AG04450 (cell line): ENCODE measurements at regions not wholly inside any gene's neighbourhood (a gene's known extent, or its start where the extent isn't known, plus 50 kb on each side); places are given as distances from the start of the nearest gene placed in this dataset.

Experiments used
- CTCF ChIA-PET: fragments of 300-600, 350-600 bp; formaldehyde crosslinking; extraction: SDS; loops from one replicate; lab custom pipeline; 2022; ENCODE audit warnings: antibody characterized with exemption, inconsistent platforms; lab: Charles Lee
- POLR2A ChIA-PET: fragments of 350-600 bp; formaldehyde crosslinking; extraction: SDS; loops from one replicate; lab custom pipeline; 2021; ENCODE audit warnings: antibody characterized with exemption, inconsistent platforms; lab: Yijun Ruan, JAX
- DNase-seq: peaks from one replicate; pipeline ENCODE4 v3.0.0-alpha.2; 2011; ENCODE audit warnings: low read depth, low spot score
- H3K27ac ChIP-seq: one replicate; pipeline ENCODE4 v1.5.1; 2012; ENCODE audit warnings: low read depth, low read length, control low read depth
- H3K27me3 ChIP-seq: one replicate; pipeline ENCODE4 v1.6.0; 2012; ENCODE audit warnings: low read length; ENCODE audit not compliant: control insufficient read depth, insufficient read depth
- H3K4me3 ChIP-seq: 2 replicates; pipeline ENCODE4 v1.5.1; 2011; ENCODE audit warnings: mild to moderate bottlenecking, low read depth, low read length, control low read depth
- H3K9me3 ChIP-seq: 2 replicates; pipeline ENCODE4 v1.5.1; 2012; ENCODE audit warnings: low read length; ENCODE audit not compliant: control insufficient read depth, insufficient read depth
- CTCF ChIP-seq: IDR thresholded peaks from 2 replicates; pipeline ENCODE4 v1.5.1; 2011; ENCODE audit warnings: low read depth, low read length, control low read depth, inconsistent platforms

- ChIA-PET CTCF (no interaction called here), POLR2A (no interaction called here)
- TF ChIP-seq CTCF: no peak
- no peak overlapping the region for H3K4me3 ChIP-seq
- no peak for DNase-seq
- H3K27ac ChIP-seq: no peak overlapping the region
- H3K9me3 ChIP-seq: no peaks in the 10 kb centered on the region
- H3K27me3 ChIP-seq: no peaks in the 10 kb centered on the region
Observed at GRCh38 chr1:181391301-181391900, 91.9 kb upstream of the CACNA1E start.

GRCh38 chr1:181392133-181392532 is 91.2 kb upstream of the CACNA1E start:
- Histone ChIP-seq H3K27ac (no peak overlapping the region), H3K27me3 (no peaks in the 10 kb centered on the region), H3K9me3 (no peaks in the 10 kb centered on the region), H3K4me3 (no peak overlapping the region)
- TF ChIP-seq CTCF: no peak
- ChIA-PET CTCF (no interaction called here), POLR2A (no interaction called here)
- no peak for DNase-seq

- no peak for DNase-seq
- no peak for TF ChIP-seq CTCF
- H3K9me3 ChIP-seq: no peaks in the 10 kb centered on the region
- H3K27me3 ChIP-seq: no peaks in the 10 kb centered on the region
- ChIA-PET CTCF (no interaction called here), POLR2A (no interaction called here)
- no peak overlapping the region for H3K4me3 ChIP-seq
- no peak overlapping the region for H3K27ac ChIP-seq
Observed at GRCh38 chr1:181392613-181393220, 90.6 kb upstream of the CACNA1E start.

GRCh38 chr1:181394766-181395165 is 88.6 kb upstream of the CACNA1E start:
- DNase-seq: no peak
- Histone ChIP-seq H3K4me3 (no peak overlapping the region), H3K9me3 (no peaks in the 10 kb centered on the region), H3K27ac (no peak overlapping the region), H3K27me3 (no peaks in the 10 kb centered on the region)
- CTCF ChIA-PET: no interaction called here
- POLR2A ChIA-PET: no interaction called here
- TF ChIP-seq CTCF: no peak

- no peak overlapping the region for H3K27ac ChIP-seq
- H3K27me3 ChIP-seq: no peaks in the 10 kb centered on the region
- TF ChIP-seq CTCF: no peak
- POLR2A ChIA-PET: no interaction called here
- CTCF ChIA-PET: no interaction called here
- DNase-seq: no peak
- H3K9me3 ChIP-seq: no peaks in the 10 kb centered on the region
- H3K4me3 ChIP-seq: no peak overlapping the region
Observed at GRCh38 chr1:181396171-181396670, 87.1 kb upstream of the CACNA1E start.
